MV-4-11 (cell line): ENCODE measurements at regions not wholly inside any gene's neighbourhood (a gene's known extent, or its start where the extent isn't known, plus 50 kb on each side); places are given as distances from the start of the nearest gene placed in this dataset.

Experiments
- DNase-seq: peaks from one replicate; lab custom pipeline; 2025; lab: John Stamatoyannopoulos, UW

DNA sequence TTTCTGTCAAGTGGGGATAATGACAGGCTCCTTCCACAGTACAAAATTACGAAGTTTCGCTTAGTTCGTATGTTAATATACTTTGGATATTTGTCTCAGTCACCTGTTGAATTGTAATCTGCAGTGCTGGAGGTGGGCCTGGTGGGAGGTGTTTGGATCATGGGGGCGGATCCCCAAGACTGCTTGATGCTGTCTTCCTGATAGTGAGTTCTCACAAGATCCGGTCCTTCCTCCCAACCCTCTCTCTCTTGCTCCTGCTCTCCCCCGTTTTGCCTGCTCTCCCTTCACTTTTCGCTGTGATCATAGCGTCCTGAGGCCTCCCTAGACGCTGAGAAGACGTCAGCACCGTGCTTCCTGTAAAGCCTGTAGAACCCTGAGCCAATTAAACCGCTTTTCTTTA is 97.1 kb upstream of the EPB41L3 start:
- no peak for DNase-seq

DNA sequence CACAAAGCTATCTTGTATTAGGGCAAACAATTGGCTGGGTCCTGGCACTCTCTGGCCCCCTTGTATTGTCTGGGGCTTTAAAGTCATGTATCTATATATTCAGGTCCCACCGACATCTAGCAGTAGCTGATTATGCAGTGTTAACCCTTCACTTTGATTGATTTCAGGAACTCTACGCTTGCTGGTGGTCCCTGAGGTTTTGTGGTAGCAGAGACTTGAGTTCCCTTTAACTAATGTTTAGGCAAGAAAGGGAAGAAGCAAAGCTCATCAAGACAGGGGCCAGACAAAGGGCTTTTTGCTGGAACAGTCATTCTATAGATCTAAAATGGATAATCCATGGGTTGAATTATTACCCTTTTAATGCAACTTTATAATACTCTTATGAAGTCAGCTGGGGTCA is 95.3 kb upstream of the EPB41L3 start:
- DNase-seq, result no peak

DNA sequence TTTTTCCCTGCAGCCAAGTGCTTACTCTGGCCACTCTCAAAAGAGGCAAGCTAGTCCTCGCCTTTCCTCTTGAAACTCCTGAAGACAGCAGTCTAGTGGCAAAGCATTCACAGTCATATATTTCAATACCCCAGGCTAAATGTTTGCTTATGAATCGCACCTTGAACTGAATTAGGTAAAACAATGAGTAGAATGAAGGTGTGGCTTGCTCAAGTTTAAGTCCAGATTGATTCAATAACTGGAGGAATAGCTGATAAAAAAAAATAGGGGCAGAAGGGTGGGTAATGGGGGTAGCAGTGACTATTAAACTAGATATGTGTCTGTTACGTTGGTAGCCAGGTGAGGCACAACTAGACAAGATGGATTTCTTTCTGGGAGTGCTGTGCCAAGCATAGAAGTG is 88.2 kb upstream of the EPB41L3 start:
- DNase-seq, result no peak

DNA sequence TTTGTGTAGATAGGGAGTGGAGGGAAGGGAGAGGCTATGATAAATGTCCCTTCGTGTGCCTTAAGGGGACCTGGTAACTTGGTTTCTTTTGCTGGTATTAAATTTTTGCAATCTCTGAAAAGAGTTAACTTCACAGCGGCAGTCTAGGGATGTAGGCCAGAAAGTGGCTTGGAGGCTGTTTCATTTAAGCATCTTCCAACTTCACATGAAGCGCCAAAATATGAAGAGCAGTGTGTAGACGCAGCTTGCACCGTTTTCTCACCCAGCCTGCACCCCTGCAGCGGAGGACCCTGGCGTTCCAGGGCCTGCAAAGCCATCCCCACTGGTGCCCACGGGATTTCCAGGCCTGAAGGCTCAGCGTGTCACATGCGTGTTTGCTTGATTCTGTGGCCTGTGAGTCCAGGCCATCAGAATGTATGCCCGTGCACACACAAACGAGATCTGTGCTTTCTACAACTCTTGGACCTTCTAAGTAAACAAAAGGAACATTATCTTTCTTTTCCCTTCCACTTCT is 87.2 kb upstream of the EPB41L3 start:
- no peak for DNase-seq

DNA sequence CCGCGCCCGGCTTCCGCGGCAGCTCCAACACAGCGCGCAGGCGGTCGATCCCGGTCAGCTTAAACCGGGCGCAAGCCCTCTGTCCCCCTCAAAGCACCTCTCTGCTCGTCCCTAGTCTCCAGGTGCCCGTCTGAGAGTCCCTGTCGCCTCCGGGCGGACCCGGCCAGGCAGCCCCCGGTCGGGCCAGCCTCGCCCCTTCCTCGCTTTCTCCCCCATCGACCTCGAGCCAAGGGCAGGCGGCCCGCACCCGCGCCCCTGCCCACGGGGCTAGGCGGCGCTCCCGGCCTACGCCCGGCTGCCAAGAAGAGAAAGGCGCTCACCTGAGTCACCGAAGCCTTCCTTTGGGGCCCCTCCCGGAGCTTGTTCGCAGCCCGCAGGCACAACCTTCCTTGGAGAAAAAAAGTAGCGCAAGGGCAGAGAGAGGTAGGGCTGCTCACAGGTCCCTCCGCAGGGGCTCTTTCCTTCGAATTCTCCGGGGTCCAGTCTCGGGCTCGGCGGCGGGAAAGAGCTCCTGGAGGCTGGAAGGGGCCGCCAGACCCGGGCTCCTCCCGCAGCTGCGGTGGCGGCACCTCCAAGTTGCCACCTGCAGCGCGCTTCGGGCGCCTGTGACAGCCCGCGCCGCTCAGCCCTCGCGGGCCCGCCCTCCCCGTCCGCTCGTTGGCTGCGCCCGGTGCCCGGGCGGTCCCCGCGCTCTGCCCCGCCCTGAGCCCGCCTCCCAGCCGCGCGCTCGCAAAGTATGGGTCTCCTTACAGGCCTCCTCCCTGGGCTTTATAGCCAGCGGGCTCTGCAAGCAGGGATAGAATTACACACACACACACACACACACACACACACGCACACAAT is 86.5 kb upstream of the EPB41L3 start:
- DNase-seq, result no peak

DNA sequence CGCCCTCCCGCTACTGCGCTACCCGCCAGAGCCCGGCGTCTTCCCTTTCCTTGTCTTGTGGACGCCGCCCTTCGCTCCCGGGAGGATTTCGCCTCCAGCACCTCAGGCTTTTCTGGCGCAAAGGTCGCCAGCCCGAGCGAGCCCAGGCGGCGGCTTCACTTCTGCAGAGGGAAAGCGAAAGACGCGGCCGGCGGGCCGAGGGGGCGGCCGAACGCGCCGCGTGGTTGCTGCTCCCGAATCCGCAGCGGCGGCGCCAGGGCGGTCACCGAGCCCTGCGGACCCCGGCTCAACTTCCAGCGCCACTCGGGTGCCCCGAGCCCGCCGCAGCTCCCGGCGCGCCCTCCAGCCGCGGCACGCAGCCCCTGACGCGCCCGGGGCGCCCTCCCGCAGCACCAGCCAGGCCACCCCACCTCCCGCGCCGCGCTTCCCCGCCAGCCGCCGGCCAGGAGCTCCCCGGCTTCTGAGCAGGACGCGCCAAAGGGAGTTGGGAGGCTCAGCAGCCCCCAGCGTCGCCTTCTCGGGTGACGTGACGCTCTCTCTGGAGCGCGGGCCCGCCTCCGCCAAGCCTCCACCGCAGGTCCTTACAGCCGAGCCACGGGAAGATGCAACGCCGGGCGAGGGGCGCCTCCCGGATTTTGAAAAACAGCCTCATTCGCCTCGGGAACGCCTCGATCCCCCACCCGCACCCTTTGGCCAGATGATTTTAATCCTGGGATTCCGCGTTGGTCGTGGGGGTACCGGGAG is 84.9 kb upstream of the EPB41L3 start:
- no peak for DNase-seq

DNA sequence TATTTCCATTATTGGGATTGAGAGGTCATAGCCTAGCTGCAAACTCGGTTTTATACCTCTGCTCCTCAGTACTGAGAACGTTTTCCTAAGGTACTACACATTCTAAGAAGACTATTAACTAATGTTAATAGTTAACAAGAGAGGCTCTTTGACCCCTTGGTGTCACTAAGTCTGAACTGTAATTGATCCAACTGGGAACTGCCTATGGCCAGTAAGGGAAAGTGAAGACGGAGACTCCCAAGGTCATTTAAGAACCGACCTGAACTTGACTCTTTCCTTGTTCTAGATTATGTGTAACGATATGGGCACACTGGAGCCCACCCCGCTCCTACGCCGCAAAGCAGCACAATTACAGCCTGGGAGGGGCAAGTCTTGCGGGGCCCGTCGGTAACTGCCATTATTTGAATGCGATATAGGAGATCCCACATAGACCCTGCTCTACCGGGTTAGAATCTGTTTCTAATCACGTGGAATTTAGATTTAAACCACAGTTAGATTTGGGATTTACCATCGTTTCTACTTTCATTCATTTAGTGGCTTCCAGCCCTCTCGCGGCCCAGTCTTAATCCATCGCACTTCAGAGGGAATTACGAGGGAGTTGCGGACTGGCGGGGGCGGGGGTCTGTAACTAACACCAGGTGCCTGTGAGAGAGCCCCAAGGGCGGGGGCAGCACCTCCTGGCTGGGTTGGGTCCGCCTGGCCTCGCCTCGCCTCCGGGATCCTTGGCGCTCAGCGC is 84.1 kb upstream of the EPB41L3 start:
- no peak for DNase-seq

DNA sequence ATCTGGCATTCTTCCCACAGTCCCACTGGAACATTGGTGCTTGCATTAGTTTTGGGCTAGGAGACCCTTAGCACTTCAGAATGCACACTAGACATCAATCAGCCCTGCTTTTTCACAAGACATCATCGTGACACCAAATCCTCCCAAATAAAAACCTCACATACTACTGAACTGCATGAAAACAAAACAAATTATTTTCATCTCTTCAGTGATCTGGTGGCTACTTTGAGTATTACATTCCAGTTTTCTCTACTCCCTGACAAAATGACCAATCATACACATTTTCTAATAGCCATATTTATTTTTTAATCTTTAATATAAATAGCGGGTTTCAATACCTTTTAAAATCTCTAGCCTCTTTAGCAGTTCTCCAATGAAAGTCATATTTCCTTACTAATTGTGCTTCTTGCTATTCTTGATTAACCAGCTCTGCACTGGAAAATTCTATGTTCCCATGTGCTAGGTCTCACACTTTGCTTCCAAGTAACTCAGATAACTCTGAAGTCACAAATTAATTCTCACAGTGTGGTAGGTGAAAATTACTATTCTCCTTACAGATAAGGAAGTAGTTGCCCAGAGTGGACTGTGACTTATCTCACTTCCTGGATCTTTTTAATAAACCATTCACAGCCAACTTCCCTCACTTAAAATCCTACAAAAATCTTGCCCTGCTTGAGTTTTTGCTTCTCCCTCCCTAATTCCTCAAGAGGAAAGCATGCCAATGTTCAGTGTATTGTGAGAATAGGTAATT is 82.5 kb upstream of the EPB41L3 start:
- peak; percentile 42 for DNase-seq

DNA sequence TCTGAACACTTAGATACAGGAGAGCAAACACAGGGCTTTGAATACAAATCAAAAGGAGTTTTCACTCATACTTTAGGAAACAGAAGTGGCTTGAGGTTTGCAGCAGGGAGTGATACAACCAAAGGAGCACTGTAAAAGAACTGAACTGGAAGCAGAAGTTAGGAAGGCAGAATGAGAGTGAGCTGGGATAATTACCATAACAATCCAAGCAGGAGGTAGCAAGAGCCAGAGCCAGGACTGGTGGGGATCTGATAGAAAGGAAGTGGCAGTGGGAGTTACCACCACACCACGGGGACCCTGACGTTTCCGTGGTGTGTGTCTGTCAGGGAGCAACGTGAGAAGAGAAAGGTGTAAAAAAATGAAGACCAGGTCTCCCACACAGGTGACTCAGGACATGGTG is 81.3 kb upstream of the EPB41L3 start:
- no peak for DNase-seq

DNA sequence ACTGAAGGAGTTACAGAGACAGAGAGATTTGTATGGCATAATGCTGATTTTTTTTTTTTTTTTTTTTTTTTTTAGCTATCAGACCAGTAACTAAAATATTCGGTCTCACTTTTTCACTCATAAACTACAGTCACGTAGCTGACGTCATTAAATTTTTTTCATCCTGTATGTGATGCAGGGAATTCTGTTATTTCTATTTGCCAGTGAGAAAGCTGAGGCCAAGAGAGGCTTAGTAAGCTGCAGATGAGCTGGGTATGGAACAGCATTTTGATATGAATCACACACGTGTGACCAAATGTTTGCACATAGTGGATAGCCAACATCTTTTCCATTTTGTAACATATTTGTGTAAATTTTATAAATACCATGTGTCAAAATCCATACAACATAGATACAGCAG is 79.1 kb upstream of the EPB41L3 start:
- no peak for DNase-seq

DNA sequence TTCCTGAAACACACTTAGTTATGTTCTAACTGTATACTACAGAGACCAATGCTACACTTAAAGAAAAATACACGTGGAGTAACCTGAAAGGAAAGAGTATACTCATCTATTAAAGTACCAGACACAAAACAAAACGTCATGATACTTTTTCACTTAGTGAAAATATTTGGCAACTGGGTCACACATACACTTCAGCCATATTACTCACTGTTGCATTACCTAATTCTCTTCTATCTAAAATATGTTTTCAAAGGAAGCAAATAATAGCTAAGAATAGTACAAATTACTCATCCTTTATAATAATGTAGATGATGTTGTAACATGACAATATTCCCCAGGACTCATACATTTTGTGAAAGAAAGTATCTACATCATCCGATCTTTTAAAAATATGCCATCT is 76.5 kb upstream of the EPB41L3 start:
- DNase-seq, result no peak

DNA sequence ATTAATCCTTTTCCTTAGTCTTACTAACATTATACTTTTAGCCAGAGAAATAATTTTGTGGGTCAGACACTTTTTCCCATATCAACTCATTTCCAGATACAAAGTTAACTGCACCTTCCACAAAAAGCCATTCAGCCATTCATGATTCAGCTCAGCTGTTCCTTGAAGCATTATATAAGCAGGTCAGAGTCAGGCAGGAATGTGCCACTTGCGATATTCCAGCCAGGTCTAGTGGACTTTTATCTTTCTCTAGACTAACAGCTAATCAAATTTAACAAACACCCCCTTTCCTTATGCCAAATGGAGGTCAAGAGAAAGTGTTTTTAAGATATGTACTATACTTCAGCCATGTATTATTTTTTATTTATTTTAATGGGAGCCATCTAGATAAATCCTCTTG is 75.6 kb upstream of the EPB41L3 start:
- no peak for DNase-seq

DNA sequence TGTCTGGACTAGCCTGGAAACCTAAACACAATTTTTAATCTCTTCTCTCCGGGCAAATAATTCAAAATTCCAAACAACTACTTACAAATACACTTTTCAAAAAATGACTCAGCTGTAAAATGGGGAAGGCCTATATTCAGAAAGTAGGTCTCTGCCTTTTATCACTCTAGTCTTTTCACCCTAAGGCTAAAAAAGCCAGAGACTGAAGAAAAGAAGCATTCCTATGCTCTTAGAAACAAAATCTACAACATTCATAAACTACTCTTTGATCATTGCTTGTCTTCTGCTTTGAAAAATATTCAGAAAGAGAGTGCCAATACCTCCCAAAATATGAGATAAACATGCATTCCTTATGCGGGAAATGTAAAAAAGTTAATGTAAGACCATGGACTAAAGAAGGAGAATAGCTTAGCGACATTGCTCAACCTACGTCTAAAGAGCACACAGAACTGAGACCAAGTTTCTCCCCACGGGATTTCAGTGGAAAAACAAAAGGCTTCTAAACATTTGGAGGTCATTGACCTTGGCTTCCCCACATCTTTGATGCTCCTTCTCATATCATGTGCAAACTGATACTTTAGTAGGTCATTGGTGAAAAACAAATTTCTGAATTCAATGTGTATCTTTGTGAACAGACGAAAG is 74.4 kb upstream of the EPB41L3 start:
- no peak for DNase-seq

DNA sequence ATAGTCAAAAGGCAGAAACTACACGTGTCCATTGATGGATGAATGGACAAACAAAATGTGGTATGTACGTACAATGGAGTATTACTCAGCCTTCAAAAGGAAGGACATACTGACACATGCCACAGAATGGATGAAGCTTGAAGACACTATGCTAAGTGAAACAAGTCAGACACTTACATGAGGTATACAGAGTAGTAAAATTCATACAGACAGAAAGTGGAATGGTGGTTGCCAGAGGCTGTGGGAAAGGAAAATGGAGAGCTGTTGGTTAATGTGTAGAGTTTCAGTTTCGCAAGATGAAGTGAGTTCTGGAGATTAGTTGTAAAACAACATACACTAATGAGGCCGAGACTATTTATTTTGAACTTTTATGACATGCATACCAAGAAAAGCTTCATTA is 67.4 kb upstream of the EPB41L3 start:
- DNase-seq, result peak; percentile 22

DNA sequence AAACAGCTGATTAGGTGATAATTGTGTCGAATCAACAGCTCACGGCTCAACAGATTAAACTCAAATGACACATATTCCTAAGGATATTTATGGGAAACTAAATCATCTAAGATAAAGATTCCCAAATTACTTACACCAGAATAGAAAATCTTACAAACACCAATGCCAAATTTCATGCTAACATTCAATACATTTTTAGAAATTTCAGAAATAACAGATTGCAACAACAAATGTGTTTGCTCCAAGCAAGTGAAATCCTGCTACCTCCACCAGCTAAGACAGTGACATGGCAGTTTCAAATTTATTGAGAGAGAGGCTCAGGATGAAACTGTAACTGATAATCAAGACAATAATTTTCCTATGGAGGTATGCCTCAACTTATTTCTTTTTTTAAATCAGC is 65.0 kb upstream of the EPB41L3 start:
- DNase-seq, result no peak

DNA sequence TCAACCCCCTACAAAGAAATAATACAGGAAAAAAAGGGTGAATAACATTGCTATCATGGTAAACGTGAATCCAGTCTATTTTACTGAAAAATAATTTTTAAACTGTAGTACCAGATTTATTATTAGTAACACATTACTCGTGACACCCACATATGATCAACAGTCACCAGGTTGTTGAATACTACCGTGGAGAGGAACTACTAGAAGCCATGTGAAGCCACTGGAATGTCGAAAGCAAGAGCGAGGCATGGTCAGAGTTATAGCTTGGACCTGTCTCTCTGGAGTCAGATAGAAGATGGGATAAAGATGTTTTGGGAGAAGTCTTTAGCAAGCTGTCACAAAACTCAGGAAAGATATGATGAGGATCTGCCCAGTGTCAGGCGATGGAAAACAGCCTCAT is 63.2 kb upstream of the EPB41L3 start:
- no peak for DNase-seq

DNA sequence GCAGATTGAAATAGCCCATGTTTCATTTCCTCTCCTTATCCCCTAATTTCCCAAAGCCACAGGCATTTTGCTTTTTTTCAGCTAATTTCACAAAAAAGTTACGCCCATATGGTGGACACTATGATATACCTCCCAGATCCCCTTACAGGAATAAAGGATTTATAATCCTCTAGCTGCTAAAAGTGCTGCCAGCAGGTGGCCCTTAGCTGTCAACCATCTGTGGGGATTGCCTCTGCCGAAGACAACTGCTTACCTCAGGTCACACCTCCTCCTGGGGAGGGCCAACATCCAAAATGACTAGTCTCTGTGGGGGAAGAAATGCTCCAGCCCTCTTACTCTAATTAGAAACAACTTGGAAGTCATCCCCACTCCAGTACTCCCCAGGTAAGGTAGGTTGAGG is 61.0 kb upstream of the EPB41L3 start:
- DNase-seq, result no peak

DNA sequence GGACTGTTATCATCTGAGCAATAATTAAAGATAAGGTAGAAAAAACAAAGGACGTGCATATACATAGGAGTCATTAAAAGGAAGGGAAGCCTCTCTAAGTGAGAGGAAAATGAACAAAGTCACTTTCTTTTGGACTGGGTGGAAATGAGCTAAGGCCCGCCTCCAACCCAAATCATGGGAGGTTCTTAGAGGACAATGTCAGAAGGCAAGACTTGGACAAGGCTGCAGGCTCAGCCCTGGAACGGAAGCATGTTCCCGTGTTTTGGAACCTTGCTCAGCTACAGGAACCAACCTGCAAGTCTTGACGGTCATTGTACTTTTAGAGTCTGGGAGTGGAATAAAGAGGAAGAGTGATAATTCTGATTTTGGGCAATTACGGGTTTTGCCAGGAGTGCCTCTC is 59.4 kb upstream of the EPB41L3 start:
- no peak for DNase-seq

DNA sequence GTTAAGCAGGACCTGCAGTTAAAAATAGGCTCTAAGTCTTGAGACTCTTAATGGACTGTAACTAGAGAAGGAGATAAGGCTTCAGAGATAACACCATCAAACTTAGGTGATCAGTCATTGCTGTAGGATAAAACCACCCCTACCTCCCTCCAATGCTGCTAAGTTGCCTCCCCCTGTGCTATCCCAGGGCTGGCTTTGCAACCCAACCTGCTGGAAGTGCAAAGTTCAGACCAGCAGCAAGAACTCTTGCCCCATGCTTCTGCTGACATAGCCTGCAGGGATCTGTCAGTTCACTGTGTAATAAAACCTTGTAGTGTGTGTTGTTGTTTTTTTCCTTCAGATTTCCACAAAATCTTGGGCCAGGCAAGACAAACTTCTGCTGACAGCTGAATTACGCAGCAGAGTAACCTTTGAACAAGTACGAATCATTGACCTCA is 57.4 kb upstream of the EPB41L3 start:
- DNase-seq, result no peak

DNA sequence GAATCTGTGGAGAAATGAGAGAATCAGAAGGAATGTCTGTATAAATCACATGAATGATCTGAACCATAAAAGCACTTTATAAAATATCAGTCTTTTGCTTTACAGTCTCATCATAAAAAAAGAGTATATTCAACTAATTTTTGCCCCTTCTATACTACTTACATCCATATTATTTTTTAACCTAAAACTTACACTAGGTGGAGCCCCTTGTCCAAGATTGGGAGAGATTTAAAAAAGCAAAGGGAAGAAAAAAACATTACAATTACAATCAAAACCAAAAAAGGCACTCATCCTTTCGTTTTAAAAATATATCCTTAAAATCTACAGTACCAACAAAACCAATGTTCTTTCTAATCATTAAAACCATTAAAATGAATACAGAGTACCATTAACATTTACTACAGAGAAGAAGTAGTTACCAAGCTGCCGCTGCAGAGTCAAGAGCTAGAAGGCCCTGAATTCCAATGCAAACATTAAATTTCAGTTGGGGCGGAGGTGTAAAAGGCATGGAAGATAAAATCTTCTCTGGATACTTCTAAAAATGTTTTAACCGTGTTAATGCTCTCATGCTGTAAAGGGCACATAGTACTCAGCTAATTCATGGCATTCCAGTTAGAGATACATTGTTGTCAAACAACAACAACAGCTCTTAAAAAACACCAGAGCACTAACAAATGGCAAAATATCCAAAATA is 56.7 kb upstream of the EPB41L3 start:
- peak; percentile 3 for DNase-seq

DNA sequence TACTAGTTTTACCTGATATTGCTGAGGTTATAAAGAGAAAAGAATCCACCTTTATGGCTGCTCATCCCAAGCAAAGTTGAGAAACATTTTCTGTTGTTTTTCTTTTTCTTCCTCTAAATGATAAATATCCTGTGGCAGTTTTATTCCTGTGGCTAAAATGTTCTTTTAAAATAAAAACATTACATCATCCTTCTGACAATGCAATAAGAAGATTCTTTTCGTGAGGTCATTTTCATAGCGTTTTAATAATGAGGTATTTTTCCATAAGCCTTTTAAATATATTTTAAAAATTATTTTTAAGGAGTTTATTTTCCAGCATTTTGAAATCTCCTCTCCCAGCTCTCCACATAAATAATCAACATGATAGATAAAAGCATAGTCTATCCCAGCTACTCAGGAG is 52.8 kb upstream of the EPB41L3 start:
- DNase-seq, result no peak
